ENCODE measurements at regions not wholly inside any gene's neighbourhood (a gene's known extent, or its start where the extent isn't known, plus 50 kb on each side); places are given as distances from the start of the nearest gene placed in this dataset.

DNA sequence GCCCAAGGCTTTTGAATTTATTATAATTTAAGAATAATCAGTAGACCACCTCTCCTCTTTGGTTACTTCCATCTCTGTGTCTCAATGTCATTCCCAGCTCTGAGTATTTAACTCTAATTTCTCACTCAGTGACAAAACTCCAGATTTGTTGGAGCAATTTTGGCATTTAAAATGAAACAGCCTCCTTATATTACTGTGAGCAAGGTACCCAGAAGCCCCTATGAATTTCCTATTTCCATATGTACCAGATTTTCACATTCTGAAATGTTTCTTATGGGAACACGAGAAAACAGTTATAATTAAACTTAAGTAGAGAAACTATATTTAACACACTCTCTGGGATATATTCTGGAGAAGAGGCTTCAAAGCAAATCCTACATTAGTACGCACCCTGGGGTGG is 285.4 kb upstream of the CDH8 start:
- TF ChIP-seq TAF1 (IDR thresholded peaks at IDR 0.05; ENCODE audit: borderline replicate concordance, insufficient read depth, low read length) (no peak), SIN3A (IDR thresholded peaks at IDR 0.05; ENCODE audit: borderline replicate concordance, insufficient read depth, low read length) (no peak), POLR2AphosphoS5 (IDR thresholded peaks at IDR 0.05; ENCODE audit: low read depth, low read length) (no peak)
- TF ChIP-seq, protein P1, sequence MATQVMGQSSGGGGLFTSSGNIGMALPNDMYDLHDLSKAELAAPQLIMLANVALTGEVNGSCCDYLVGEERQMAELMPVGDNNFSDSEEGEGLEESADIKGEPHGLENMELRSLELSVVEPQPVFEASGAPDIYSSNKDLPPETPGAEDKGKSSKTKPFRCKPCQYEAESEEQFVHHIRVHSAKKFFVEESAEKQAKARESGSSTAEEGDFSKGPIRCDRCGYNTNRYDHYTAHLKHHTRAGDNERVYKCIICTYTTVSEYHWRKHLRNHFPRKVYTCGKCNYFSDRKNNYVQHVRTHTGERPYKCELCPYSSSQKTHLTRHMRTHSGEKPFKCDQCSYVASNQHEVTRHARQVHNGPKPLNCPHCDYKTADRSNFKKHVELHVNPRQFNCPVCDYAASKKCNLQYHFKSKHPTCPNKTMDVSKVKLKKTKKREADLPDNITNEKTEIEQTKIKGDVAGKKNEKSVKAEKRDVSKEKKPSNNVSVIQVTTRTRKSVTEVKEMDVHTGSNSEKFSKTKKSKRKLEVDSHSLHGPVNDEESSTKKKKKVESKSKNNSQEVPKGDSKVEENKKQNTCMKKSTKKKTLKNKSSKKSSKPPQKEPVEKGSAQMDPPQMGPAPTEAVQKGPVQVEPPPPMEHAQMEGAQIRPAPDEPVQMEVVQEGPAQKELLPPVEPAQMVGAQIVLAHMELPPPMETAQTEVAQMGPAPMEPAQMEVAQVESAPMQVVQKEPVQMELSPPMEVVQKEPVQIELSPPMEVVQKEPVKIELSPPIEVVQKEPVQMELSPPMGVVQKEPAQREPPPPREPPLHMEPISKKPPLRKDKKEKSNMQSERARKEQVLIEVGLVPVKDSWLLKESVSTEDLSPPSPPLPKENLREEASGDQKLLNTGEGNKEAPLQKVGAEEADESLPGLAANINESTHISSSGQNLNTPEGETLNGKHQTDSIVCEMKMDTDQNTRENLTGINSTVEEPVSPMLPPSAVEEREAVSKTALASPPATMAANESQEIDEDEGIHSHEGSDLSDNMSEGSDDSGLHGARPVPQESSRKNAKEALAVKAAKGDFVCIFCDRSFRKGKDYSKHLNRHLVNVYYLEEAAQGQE (IDR thresholded peaks at IDR 0.05; ENCODE audit: insufficient read depth in 1 of 2, low read depth in 2 of 2, low read length in 2 of 2) = no peak

Data from PFSK-1 (cell line).